ENCODE measurements at regions not wholly inside any gene's neighbourhood (a gene's known extent, or its start where the extent isn't known, plus 50 kb on each side); places are given as distances from the start of the nearest gene placed in this dataset.

- TF ChIP-seq GATA2 (IDR thresholded peaks at IDR 0.05; ENCODE audit: low read depth, low read length) (no peak), GATA3 (IDR thresholded peaks at IDR 0.05; ENCODE audit: low read depth, low read length) (no peak)
Measured at GRCh38 chr9:25948182-25948581, 269.9 kb upstream of the TUSC1 start.
